ENCODE measurements at regions not wholly inside any gene's neighbourhood (a gene's known extent, or its start where the extent isn't known, plus 50 kb on each side); places are given as distances from the start of the nearest gene placed in this dataset.
A peak's percentile ranks its signal among the peaks of the same experiment; 100 is the strongest.

- no peak for TF ChIP-seq CTCF (conservative IDR thresholded peaks at IDR 0.05; ENCODE audit: low read depth)
- no peak overlapping the region for H3K27ac ChIP-seq
- ChIA-PET CTCF (no interaction called here), POLR2A (ENCODE audit: low non-redundant PET) (no interaction called here)
- DNase-seq (ENCODE audit: low spot score), result no peak
Observed at GRCh38 chr17:54124456-54124855, 301.7 kb downstream of the KIF2B start.

GRCh38 chr17:54153423-54153822 lies 330.7 kb downstream of the KIF2B start:
- ChIA-PET POLR2A (ENCODE audit: low non-redundant PET) (no interaction called here), CTCF (no interaction called here)
- DNase-seq (ENCODE audit: low spot score), result no peak
- H3K27ac ChIP-seq, result no peak overlapping the region
- TF ChIP-seq CTCF (conservative IDR thresholded peaks at IDR 0.05; ENCODE audit: low read depth), result no peak

GRCh38 chr17:54157542-54157941 lies 334.8 kb downstream of the KIF2B start:
- ChIA-PET CTCF (no interaction called here), POLR2A (ENCODE audit: low non-redundant PET) (no interaction called here)
- no peak for DNase-seq (ENCODE audit: low spot score)
- TF ChIP-seq CTCF (conservative IDR thresholded peaks at IDR 0.05; ENCODE audit: low read depth), result no peak
- no peak overlapping the region for H3K27ac ChIP-seq

- POLR2A ChIA-PET (ENCODE audit: low non-redundant PET), result no interaction called here
- peak; percentile 72 for TF ChIP-seq CTCF (conservative IDR thresholded peaks at IDR 0.05; ENCODE audit: low read depth)
- peak; percentile 3 for DNase-seq (ENCODE audit: low spot score)
- H3K27ac ChIP-seq, result no peak overlapping the region
- CTCF ChIA-PET, result no interaction called here
Observed at GRCh38 chr17:54172096-54172984, 349.6 kb downstream of the KIF2B start.

- DNase-seq (ENCODE audit: low spot score), result no peak
- peak; percentile 35; the same call in 1 of the 2 replicates for TF ChIP-seq CTCF (conservative IDR thresholded peaks at IDR 0.05; ENCODE audit: low read depth)
- ChIA-PET CTCF (no interaction called here), POLR2A (ENCODE audit: low non-redundant PET) (no interaction called here)
- no peak overlapping the region for H3K27ac ChIP-seq
Observed at GRCh38 chr17:54172985-54173316, 350.2 kb downstream of the KIF2B start.

- TF ChIP-seq CTCF (conservative IDR thresholded peaks at IDR 0.05; ENCODE audit: low read depth), result no peak
- CTCF ChIA-PET, result no interaction called here
- DNase-seq (ENCODE audit: low spot score), result no peak
- POLR2A ChIA-PET (ENCODE audit: low non-redundant PET), result no interaction called here
- no peak overlapping the region for H3K27ac ChIP-seq
Observed at GRCh38 chr17:54177606-54178308, 355.0 kb downstream of the KIF2B start.
